Trophoblast cell (in vitro differentiated cells and primary cell): ENCODE measurements at regions not wholly inside any gene's neighbourhood (a gene's known extent, or its start where the extent isn't known, plus 50 kb on each side); places are given as distances from the start of the nearest gene placed in this dataset.
A peak's percentile ranks its signal among the peaks of the same experiment; 100 is the strongest.

Experiments used
- DNase-seq, 2 donors: peaks; one replicate each; pipeline ENCODE4 v3.0.0-alpha.2; 2016
- H2AFZ ChIP-seq: 2 replicates; pipeline ENCODE4 v1.6.1; 2013; ENCODE audit warnings: low read length, moderate library complexity, mild to moderate bottlenecking; ENCODE audit not compliant: insufficient read depth, poor library complexity
- H2AK5ac ChIP-seq: 2 replicates; pipeline ENCODE4 v1.6.1; 2013; ENCODE audit warnings: mild to moderate bottlenecking, low read length
- H2BK120ac ChIP-seq: 2 replicates; pipeline ENCODE4 v1.6.1; 2013; ENCODE audit warnings: low read length, mild to moderate bottlenecking, moderate library complexity; ENCODE audit not compliant: insufficient read depth, poor library complexity
- H2BK12ac ChIP-seq: 2 replicates; pipeline ENCODE4 v1.6.1; 2013; ENCODE audit warnings: mild to moderate bottlenecking, low read length, moderate library complexity
- H2BK5ac ChIP-seq: 2 replicates; pipeline ENCODE4 v1.6.1; 2013; ENCODE audit warnings: low read length, low read depth, moderate library complexity, mild to moderate bottlenecking; ENCODE audit not compliant: poor library complexity
- H3K14ac ChIP-seq: 2 replicates; pipeline ENCODE4 v1.6.1; 2013; ENCODE audit warnings: mild to moderate bottlenecking, low read length
- H3K18ac ChIP-seq: 2 replicates; pipeline ENCODE4 v1.6.1; 2013; ENCODE audit warnings: mild to moderate bottlenecking, low read length
- H3K23ac ChIP-seq: 2 replicates; pipeline ENCODE4 v1.6.1; 2013; ENCODE audit warnings: low read length
- H3K27ac ChIP-seq: 2 replicates; pipeline ENCODE4 v1.5.1; 2013; ENCODE audit warnings: low read depth, mild to moderate bottlenecking, inconsistent platforms, low read length, moderate library complexity
- H3K27me3 ChIP-seq: 2 replicates; pipeline ENCODE4 v1.6.1; 2013; ENCODE audit warnings: inconsistent platforms, mild to moderate bottlenecking, low read length, moderate library complexity; ENCODE audit not compliant: insufficient read depth
- H3K36me3 ChIP-seq, 2 experiments: 1 replicate in 1 of 2; 2 replicates in 1 of 2; pipeline ENCODE4 v1.6.1; 2013; ENCODE audit warnings: low read length in 2 of 2, mild to moderate bottlenecking in 2 of 2, moderate library complexity in 1 of 2; ENCODE audit not compliant: insufficient read depth in 2 of 2, control insufficient read depth in 1 of 2
- H3K4ac ChIP-seq: 2 replicates; pipeline ENCODE4 v1.6.1; 2013; ENCODE audit warnings: low read depth, mild to moderate bottlenecking, low read length, moderate library complexity
- H3K4me1 ChIP-seq, 2 experiments: 1 replicate in 1 of 2; 2 replicates in 1 of 2; pipeline ENCODE4 v1.6.1; 2013; ENCODE audit warnings: low read length in 2 of 2, mild to moderate bottlenecking in 2 of 2, moderate library complexity in 1 of 2; ENCODE audit not compliant: insufficient read depth in 2 of 2, control insufficient read depth in 1 of 2
- H3K4me2 ChIP-seq: 2 replicates; pipeline ENCODE4 v1.6.1; 2013; ENCODE audit warnings: inconsistent platforms, mild to moderate bottlenecking, low read length, moderate library complexity
- H3K4me3 ChIP-seq: 2 replicates; pipeline ENCODE4 v1.5.1; 2013; ENCODE audit warnings: mild to moderate bottlenecking, low read depth, low read length, inconsistent platforms
- H3K79me1 ChIP-seq: one replicate; pipeline ENCODE4 v1.6.1; 2013; ENCODE audit warnings: low read length
- H3K79me2 ChIP-seq: 2 replicates; pipeline ENCODE4 v1.6.1; 2013; ENCODE audit warnings: low read length, mild to moderate bottlenecking; ENCODE audit not compliant: control insufficient read depth, insufficient read depth, poor library complexity
- H3K9ac ChIP-seq: 2 replicates; pipeline ENCODE4 v1.6.1; 2013; ENCODE audit warnings: mild to moderate bottlenecking, low read length
- H3K9me3 ChIP-seq: 2 replicates; pipeline ENCODE4 v1.6.1; 2013; ENCODE audit warnings: low read depth, mild to moderate bottlenecking, control low read depth, inconsistent platforms, low read length; ENCODE audit not compliant: insufficient read depth
- H4K12ac ChIP-seq: 2 replicates; pipeline ENCODE4 v1.6.1; 2013; ENCODE audit warnings: low read depth, mild to moderate bottlenecking, low read length, moderate library complexity
- H4K8ac ChIP-seq: 2 replicates; pipeline ENCODE4 v1.6.1; 2013; ENCODE audit warnings: low read depth, mild to moderate bottlenecking, low read length, moderate library complexity
- H4K91ac ChIP-seq: one replicate; pipeline ENCODE4 v1.6.1; 2013; ENCODE audit warnings: low read depth, mild to moderate bottlenecking, low read length, moderate library complexity
- WGBS: extraction: QIAGEN DNeasy Blood & Tissue Kit; methylation state at CpG from one replicate; pipeline ENCODE4 v1.1.7; 2013; ENCODE audit warnings: missing lambda C conversion rate; ENCODE audit not compliant: insufficient read length, insufficient coverage; ENCODE audit errors: extremely low coverage; 5-methylcytosine and 5-hydroxymethylcytosine counted together

DNA sequence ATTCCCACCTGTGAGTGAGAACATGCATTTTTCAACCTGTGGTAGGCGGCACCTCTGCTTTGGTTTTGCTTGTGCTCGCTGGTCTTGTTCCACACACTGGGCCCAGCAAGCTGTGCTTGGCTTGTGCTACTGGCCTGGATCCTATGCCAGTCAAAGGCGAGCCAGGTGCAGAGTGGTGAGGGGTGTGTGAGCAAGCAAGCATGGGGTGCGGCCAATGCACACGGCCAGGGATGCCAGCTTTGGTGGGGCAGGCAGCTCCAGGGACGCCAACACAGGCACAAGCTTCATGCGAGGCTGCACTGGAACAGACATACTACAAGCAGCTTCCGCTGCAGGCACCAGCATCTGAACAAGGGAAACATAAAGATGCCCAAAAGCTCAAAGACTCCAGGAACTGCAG is 654.9 kb upstream of the EYS start:
- H3K23ac ChIP-seq = no peak overlapping the region

DNA sequence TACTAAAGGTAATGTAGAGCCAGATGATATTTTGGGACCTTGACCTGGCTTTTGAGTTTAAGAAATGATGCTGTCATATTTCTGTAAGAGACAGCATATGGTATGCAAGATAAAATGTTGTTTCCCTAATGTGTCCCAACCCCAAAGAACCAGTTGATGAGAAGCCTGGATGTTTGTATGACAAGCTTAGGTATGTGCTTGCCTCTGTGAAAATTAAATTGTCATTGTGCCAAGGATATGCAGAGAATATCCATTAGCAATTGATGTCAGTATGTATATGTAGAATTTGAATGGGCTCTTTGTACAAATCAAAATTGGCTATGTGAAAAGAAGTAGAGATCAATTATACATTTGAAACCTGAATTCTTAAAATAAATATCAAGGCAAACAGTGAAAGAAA is 650.8 kb upstream of the EYS start:
- H3K23ac ChIP-seq = no peak overlapping the region
- no peak overlapping the region for H3K27ac ChIP-seq
- H3K18ac ChIP-seq = no peak overlapping the region

More for the DNA sequence above, 654.9 kb upstream of the EYS start:
- H2BK120ac ChIP-seq = no peak overlapping the region
- H3K9ac ChIP-seq = no peak overlapping the region
- no peaks in the 10 kb centered on the region for H3K27me3 ChIP-seq
- H3K18ac ChIP-seq = no peak overlapping the region
- no peaks in the 10 kb centered on the region for H3K4me1 ChIP-seq
- H3K27ac ChIP-seq = no peak overlapping the region
- H3K4me2 ChIP-seq = no peak overlapping the region
- H3K4ac ChIP-seq = no peak overlapping the region
- no peaks in the 10 kb centered on the region for H3K36me3 ChIP-seq
- H2BK5ac ChIP-seq = no peak overlapping the region
- H4K12ac ChIP-seq = no peak overlapping the region
- no peaks in the 10 kb centered on the region for H3K79me1 ChIP-seq
- H4K91ac ChIP-seq = no peak overlapping the region
- no peak overlapping the region for H4K8ac ChIP-seq
- H2BK12ac ChIP-seq = no peak overlapping the region
- no peak overlapping the region for H2AK5ac ChIP-seq
- H3K4me3 ChIP-seq = peak overlapping the region; percentile 0
- no peaks in the 10 kb centered on the region for H3K9me3 ChIP-seq
- H3K14ac ChIP-seq = no peak overlapping the region
- H3K79me2 ChIP-seq = no peaks in the 10 kb centered on the region
- no CpG with 5 or more reads among the region's 8 CpGs for WGBS
- no peak for DNase-seq
- no peak overlapping the region for H2AFZ ChIP-seq

DNA sequence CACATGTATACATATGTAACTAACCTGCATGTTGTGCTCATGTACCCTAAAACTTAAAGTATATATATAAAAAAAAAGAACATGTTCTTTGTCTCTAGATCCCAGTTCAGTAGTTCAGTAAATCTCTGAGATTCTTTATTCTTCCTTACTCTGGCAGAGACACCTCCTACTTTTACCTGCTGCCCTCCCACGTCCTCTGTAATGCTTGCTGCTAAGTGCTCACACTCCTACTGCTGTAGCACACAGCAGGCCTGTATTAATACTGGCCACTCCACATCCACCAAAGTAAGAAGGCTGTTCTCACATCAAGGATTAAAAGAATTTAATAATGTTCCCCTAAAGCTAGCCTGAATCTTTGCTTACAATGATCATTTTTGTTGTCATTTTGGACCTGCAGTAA is 648.4 kb upstream of the EYS start:
- H3K27ac ChIP-seq = no peak overlapping the region

More for the DNA sequence above, 650.8 kb upstream of the EYS start:
- Histone ChIP-seq H3K9ac (no peak overlapping the region), H2BK5ac (no peak overlapping the region), H3K4ac (no peak overlapping the region), H3K9me3 (no peaks in the 10 kb centered on the region), H3K4me2 (no peak overlapping the region), H3K36me3 (no peaks in the 10 kb centered on the region), H2AFZ (no peak overlapping the region), H3K4me1 (no peaks in the 10 kb centered on the region), H2BK12ac (no peak overlapping the region), H2BK120ac (no peak overlapping the region), H3K4me3 (no peak overlapping the region), H4K8ac (no peak overlapping the region), H2AK5ac (no peak overlapping the region), H4K91ac (no peak overlapping the region), H3K79me1 (no peaks in the 10 kb centered on the region), H3K79me2 (no peaks in the 10 kb centered on the region), H3K14ac (no peak overlapping the region), H4K12ac (no peak overlapping the region), H3K27me3 (no peaks in the 10 kb centered on the region)
- DNase-seq = no peak

DNA sequence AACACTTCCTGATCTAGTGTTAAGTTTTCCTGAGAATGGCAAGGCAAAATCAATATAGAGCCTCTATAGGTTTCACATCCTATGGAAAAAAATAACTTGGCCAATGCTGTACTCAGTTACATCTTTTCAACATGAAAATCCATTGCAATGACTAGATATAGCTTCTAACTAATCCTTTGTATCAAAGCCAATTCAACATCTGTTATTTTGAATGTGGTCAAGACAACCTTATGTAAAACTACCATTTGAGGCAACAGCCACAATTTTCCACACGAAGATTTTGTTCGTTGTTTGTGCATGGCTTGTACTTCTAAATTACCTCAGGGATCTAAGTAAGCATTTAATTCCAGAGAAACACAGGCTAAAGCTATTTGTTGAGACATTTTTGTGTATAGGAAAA is 637.8 kb upstream of the EYS start:
- H3K27me3 ChIP-seq = no peaks in the 10 kb centered on the region
- no peak overlapping the region for H3K9ac ChIP-seq
- no peak overlapping the region for H2AFZ ChIP-seq
- H3K18ac ChIP-seq = no peak overlapping the region
- no peak overlapping the region for H3K23ac ChIP-seq
- no peak overlapping the region for H2AK5ac ChIP-seq
- H3K36me3 ChIP-seq = no peaks in the 10 kb centered on the region
- H3K4ac ChIP-seq = no peak overlapping the region
- H3K4me2 ChIP-seq = no peak overlapping the region
- H3K14ac ChIP-seq = no peak overlapping the region
- no peak overlapping the region for H2BK120ac ChIP-seq
- DNase-seq = no peak
- no peak overlapping the region for H3K27ac ChIP-seq
- H3K4me3 ChIP-seq = no peak overlapping the region
- H4K8ac ChIP-seq = no peak overlapping the region
- no peaks in the 10 kb centered on the region for H3K79me2 ChIP-seq
- H3K9me3 ChIP-seq = no peaks in the 10 kb centered on the region
- no peak overlapping the region for H2BK12ac ChIP-seq
- no peak overlapping the region for H4K91ac ChIP-seq
- no peak overlapping the region for H2BK5ac ChIP-seq
- no peak overlapping the region for H4K12ac ChIP-seq
- no CpG with 5 or more reads among the region's 2 CpGs for WGBS
- no peaks in the 10 kb centered on the region for H3K79me1 ChIP-seq
- H3K4me1 ChIP-seq = no peaks in the 10 kb centered on the region

More for the DNA sequence above, 648.4 kb upstream of the EYS start:
- H2BK5ac ChIP-seq = no peak overlapping the region
- H2BK120ac ChIP-seq = no peak overlapping the region
- no peak overlapping the region for H3K9ac ChIP-seq
- no CpG with 5 or more reads among the region's 1 CpG for WGBS
- no peaks in the 10 kb centered on the region for H3K79me2 ChIP-seq
- H3K4ac ChIP-seq = no peak overlapping the region
- no peak overlapping the region for H2AK5ac ChIP-seq
- no peak overlapping the region for H3K4me2 ChIP-seq
- no peak overlapping the region for H4K12ac ChIP-seq
- no peaks in the 10 kb centered on the region for H3K79me1 ChIP-seq
- no peak for DNase-seq
- no peak overlapping the region for H4K91ac ChIP-seq
- H3K14ac ChIP-seq = no peak overlapping the region
- no peak overlapping the region for H2AFZ ChIP-seq
- H2BK12ac ChIP-seq = no peak overlapping the region
- no peak overlapping the region for H3K4me3 ChIP-seq
- no peaks in the 10 kb centered on the region for H3K27me3 ChIP-seq
- H4K8ac ChIP-seq = no peak overlapping the region
- no peaks in the 10 kb centered on the region for H3K36me3 ChIP-seq
- no peaks in the 10 kb centered on the region for H3K9me3 ChIP-seq
- H3K18ac ChIP-seq = no peak overlapping the region
- no peaks in the 10 kb centered on the region for H3K4me1 ChIP-seq
- H3K23ac ChIP-seq = no peak overlapping the region
